ENCODE measurements at regions not wholly inside any gene's neighbourhood (a gene's known extent, or its start where the extent isn't known, plus 50 kb on each side); places are given as distances from the start of the nearest gene placed in this dataset.

- TF ChIP-seq POLR2A (IDR thresholded peaks at IDR 0.05; ENCODE audit: low read depth, low read length) (no peak), POLR2AphosphoS5 (IDR thresholded peaks at IDR 0.05; ENCODE audit: low read depth, low read length) (no peak)
Observed at GRCh38 chr5:103455796-103456195, 106.8 kb downstream of the NUDT12 start.

Data from GM12892 (cell line).